OCI-M1 (cell line): ENCODE measurements at regions not wholly inside any gene's neighbourhood (a gene's known extent, or its start where the extent isn't known, plus 50 kb on each side); places are given as distances from the start of the nearest gene placed in this dataset.
A peak's percentile ranks its signal among the peaks of the same experiment; 100 is the strongest.
"Not testable (repeated sequence)": the region's sequence is repeated elsewhere in the genome, so short reads cannot be mapped to it uniquely, and the experiment has no call there.

Experiments
- DNase-seq: peaks from one replicate; lab custom pipeline; 2025; lab: John Stamatoyannopoulos, UW

DNA sequence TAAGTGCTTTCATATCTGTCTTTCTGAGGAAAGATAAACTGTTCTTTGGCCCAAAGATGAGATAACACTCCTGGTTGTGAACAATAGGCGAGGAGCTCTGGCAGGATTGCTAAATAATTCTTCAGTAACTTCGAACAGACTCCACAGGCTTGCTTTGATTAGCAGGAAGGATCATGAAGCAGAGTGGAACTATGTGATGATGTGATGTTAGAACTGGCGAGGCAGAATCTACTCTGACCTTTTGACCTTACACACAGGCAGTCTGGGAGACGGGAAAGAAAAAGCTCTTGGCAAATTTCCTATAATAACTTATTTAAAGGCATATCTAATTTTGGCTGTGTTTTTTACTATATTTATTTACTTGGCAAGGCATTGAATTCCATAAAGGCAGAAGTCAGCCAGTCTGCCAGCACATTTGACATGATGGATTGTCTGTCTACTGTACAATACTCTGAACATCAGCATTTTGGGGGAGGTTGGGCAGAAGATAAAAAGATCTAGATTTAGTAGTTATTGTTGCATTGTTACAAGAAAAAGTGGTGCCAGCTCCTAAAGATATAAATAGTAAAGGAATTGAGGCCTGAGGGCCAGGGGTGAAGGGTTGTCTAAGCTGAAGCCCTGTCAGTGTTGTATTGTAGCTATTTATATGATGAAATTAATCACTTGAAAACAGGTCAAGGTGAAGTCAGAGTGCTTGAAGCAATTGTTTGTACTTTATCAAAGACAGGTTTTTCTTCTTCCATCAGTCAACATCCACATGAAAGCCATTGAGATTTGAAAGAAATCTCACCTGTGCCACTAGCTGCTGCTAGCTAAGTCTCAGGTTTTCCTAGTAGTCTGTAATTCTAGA lies 708.8 kb downstream of the LTN1 start:
- DNase-seq, result no peak

DNA sequence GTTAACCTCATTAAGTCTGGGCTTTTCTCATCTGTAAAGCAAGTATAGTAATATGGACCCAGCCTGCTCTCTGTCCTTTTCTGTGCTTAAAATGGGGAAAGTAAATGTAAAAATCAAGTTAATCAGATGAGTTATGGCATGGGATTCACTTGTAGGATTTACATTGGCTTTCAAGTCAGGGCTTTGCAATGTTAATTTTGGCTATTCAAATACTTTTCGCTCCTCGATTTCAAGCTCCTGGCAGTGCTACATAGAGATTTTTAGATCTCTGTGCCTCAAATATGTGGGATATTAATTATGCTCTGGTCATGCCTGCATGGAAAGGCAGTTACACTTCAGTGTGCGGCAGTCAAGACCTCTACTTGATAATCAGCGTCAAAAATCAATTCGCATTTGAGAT lies 709.8 kb downstream of the LTN1 start:
- DNase-seq, result no peak

DNA sequence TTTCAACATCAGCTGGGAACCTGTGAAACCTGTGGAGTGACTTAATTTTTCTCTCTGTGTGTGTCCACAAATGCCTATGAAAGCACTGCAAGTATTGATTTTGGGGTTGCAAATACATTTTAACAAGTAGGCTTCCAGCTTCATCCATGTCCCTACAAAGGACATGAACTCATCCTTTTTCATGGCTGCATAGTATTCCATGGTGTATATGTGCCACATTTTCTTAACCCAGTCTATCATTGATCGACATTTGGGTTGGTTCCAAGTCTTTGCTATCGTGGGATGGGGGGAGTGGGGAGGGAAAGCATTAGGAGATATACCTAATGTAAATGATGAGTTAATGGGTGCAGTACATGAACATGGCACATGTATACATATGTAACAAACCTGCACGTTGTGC lies 711.3 kb downstream of the LTN1 start:
- not testable (repeated sequence) for DNase-seq

DNA sequence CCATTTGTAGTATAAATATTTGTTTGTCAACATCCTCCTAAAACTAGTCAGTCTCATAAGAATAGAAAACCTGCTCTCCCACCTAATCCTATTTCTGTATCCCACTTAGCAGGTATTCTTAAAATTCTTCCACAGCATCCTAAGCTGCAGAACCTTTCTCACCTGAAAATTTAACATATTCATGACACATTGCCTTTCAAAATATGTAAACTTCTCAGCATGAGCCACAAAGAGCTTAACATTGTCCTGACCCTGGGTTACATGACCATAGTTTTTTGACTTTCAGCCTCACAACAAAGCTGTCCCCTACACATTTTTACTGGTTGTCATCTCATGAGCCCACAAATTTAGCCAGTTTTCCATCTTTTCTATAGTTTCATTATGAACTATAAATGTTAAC lies 712.1 kb downstream of the LTN1 start:
- DNase-seq, result no peak

DNA sequence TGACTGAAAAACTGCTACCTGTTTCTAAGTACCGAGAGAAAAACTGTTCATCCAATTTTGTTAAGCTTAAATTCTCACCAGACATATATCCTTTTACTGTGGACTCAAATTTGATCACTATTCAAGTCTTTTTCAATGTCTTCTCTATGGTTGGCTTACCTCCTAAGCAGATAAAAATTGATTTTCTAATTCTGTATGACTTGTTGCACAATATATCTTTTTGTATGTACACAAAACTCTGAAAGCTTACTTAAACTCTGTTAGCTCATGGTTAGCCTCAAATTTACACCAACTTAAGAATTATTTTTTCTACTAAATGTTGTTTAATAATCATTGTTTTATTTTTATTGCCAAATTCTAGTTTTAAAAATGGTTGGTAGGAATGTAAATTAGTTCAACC lies 715.4 kb downstream of the LTN1 start:
- no peak for DNase-seq

DNA sequence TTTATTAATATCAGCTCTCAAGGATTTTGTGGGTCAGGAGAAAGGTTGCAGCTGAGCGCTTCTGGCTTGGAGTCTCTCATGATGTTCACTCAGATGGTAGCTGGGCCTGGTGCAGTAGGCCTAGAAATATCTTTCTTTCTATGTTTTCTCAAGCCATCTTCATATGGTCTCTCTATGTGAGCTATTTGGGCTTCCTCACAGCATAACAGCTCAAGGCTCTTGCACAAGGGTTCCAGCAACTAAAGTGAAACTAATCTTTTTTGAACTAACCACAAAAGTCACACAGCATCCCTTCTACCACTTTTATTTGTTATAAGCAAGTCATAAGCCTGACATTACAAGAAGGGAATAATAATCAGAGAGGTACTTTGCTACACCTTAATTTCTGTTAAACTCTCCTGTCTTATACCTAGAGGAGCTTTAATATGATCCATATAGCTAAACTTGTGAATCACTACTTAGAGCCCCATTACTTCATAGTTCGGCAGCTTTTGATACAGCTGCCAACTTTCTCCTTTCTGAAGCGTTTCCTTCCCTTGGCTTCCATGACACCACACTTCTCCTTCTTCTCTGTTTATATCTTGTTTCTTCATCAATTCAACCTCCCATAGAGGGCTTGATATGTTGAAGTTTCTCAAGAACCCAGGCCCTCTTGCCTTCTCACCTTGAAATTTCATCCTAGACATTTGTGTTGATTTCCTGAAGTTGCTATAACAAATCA lies 720.2 kb downstream of the LTN1 start:
- DNase-seq, result peak; percentile 36

DNA sequence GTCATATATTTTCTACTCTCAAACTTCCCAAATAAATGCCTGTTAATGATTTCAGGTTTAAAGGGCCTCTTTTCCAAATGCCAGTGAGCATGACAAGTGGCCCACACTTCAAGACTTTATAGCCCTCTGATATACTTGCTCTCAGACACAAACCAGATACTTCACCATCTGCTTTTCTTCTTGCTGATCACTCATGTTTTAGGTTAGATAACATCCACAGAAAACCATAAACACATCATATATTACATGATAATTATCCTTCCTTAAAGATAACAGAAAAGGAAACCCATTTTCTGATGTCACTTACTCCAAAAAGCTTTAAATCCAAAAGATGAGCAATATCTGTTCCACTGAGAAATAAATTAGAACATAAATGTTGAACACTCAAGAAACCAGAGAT lies 723.5 kb downstream of the LTN1 start:
- DNase-seq, result no peak

DNA sequence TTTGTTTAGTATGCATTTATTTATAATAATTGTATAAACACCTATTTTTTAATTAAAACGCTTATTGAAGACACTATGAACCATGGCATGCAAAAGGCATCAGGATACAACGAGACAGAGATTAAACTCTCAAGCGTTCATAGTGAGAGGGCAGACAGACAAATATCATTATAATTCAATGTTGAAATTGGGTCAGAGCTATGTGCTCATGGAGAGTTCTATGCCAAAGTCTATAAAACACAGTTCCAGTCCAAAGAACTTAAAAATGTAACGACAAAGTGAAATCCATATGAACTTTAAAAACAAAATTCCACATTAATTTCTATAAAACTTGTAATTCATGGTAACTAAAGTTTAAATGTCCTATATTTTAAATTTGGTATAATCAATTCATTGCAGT lies 724.0 kb downstream of the LTN1 start:
- DNase-seq, result no peak

DNA sequence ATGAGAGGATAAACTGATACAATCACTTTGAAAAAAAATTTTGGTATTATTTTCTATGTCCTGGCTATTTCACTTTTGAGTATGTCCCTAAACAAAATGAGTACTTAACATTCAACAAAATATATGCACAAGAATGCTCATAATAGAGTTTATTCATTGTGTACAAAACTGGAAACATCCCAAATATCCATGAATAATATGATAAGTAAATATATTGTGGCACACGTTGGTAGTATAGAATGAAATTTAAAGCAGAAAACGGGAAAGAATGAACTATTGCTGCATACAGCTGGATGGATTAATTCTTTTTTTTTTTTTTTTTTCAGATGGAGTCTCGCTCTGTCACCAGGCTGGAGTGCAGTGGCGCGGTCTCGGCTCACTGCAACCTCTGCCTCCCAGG lies 725.2 kb downstream of the LTN1 start:
- DNase-seq, result no peak

DNA sequence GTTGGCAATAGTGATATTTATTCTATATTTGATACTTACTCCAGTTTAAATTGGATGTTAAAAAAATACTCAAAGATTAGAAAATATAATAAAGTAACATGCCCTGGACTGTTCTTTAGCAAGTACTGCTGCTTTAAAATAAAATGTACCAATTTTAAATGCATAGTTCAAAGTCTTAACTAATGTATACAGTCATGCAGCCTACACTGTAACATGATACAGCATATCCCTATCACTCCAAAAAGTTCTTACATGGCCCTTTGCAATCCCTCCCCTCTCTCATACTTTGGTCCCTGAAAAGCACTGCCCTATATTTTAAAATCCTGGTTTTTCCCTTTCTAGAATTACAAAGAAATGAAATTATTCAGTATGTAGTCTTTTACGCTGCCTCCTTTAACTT lies 726.6 kb downstream of the LTN1 start:
- DNase-seq, result no peak

DNA sequence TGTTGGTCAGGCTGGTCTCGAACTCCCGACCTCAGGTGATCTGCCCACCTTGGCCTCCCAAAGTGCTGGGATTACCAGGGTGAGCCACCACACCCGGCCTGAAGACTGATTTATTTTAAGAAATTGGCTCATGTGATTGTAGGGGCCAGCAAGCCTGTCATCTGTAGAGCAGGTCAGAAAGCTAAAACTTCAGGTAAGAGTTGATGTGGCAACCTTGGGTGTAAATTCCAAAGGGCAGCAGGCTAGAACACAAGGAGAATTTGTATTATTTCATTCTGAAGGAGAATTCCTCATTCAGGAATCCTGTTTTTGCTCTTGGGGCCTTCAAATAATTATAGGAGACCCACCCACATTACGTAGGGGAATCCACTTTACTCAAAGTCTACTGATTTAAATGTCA lies 728.7 kb downstream of the LTN1 start:
- DNase-seq, result no peak

DNA sequence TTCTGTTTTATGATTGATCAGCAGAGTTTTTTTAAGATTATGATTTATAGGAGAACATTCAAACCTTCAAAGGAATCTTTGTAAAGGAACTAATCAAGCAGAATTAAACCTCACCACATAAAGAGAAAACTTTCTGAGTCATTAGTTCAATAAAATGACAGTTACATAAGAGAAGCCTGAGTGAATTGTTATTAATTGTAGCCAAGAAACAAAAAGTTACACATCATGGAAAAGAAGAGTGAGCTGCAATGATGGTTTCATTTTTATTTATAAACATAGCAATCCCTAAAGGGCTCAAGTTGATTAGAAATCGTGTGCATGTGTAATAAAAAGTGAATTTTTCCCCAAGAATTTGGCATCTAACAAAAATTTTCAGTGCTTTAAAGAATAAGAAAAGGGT lies 731.4 kb downstream of the LTN1 start:
- DNase-seq, result no peak

DNA sequence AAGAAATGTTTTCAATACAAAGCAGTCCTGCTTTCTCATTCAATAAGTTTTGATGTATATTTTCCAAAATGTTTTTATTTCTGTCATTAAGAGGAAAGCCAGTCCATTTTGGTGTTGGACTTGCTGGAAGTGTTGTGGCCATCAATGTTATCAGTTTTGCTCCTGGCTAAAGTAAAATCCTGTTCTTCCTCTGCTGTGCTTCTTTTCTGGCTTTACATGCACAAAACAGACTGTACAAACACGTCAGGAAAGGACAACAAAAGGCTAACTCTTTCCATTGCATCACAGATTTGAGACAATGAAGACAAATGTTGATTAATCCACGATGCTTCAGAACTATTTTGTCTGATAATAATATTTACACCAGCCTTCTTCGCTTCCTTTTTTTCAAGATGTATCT lies 735.4 kb downstream of the LTN1 start:
- no peak for DNase-seq

DNA sequence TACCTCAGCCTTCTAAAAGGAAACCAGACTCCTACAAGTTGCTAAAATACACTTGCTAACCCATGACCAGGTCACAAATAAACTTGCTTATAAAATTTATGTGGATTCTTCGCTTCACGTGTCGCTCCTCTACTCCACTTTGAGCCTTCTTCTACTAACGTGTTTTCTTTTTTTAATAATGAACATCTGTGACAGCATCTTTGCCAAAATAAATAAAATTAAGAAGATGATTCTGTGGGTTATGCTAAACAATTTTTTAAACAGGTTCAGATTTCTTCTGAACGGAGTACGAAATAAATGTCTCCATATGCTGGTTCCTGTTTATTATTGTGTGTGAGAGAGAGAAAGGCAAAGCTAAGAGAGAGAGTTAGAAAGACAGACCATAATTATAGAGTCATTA lies 735.8 kb downstream of the LTN1 start:
- no peak for DNase-seq

DNA sequence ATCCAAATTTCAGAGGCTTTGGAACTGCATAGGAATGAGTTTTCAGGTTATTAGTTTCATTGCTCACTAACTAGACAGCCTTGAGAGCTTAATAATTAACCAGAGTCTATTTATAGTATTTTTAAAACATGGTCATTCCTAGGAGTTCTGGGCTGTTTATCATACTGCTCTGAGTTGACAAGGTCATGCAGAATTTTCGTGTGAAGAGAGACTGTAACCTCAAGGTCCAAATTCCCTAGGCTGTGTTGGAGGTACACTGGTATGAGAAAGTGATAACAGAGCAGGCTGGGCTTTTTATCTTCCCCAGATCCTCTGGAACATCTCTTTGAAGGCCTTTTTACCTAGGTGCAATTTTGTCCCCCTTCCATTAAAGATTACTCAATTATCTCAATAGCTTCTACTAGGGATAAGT lies 736.3 kb downstream of the LTN1 start:
- DNase-seq, result no peak

DNA sequence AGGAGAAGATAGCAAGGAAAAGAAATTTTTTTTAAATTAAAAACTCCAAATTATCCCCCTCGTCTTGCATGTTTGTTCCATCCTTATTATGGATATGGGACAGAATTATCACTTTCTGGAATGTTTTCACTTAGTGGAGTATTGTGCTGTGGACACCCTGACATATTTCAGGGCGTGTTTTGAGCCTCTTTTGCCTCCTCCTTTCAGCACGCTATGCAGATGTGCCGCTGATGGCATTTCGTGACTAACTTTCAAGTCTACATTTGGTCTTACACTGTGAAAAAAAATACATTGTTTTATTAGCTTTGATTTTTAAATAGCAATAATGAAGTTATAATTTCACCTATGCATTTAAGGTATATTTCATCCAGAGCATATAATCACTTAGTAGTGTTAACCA lies 738.7 kb downstream of the LTN1 start:
- no peak for DNase-seq

DNA sequence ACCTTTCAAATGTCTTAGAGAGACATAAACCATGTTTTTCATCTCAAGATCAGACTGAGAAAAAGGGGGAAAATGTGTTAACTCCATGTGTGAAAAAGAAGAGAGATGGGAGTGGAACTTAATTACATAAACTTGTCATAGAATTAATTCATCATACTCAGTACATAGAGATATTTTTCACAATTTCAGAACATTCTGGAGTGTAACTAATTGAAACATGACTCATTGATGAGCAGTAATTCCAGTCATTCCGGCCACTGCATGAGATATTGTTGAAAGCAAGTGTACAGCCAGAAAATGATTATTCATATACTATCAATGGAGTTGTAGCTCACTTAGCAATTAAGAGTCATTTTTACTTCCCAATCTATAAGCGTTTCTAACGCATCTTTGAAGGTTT lies 739.3 kb downstream of the LTN1 start:
- DNase-seq, result no peak

DNA sequence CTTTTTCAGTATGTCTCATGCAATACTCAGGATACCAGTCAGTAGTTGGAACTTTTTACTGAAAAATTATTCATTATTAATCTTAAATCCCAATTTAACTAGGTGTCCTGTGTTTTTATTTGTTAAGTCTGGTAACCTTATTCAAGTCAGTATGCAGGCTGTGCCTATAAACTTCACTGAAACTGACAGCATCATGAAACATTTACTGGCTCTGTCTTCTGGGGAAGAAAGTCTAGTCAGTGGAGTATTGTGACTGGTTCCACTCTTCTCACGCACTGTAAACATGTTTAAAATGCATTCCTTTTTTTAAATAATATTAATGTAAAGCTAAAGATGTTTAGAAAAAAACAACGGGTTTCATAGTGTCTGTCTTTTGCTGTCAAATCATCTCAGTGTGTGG lies 739.7 kb downstream of the LTN1 start:
- DNase-seq, result no peak

DNA sequence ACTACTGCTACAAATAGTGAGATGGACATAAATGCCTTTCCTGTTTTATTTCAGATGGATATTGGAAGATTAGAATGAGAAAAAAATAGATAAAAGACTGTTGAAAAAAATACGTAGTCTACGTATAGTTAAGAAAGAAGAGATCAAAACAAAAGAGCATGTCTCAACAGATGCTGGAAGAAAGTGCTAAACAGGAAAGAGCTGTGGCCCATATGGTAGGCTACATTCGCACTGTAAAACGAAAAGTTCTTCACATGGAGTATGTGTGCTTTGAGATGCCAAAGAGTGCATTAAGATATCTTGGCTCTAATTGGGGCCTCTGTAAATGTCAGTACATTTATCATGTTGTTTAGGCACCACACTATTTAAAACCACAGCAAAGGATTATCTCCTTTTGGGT lies 741.7 kb downstream of the LTN1 start:
- no peak for DNase-seq

DNA sequence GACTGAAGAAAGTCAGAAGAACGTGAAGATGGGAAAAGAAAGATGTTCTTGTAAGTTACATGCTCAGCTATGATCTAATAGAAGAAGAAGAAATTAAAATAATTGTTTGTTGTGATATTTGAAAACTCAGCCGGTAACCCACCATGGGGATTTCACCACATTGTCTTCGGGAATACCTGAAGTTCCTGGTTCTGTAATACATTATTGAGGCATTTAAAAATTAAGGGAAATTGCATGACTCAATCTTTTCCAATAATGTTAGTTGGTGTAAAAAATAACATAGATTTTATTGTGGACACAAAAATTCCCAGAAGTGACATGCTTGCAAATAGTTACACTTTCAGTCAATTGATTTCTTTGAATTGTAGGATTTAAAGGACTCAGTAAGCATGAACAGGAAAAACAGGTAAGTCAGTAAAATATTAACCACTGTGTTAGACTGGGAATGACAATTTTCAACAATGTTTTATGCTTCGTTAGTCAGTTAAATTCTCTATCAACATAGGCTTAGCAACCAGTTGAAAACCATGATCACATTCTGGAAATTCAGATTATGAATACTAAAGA lies 745.1 kb downstream of the LTN1 start:
- DNase-seq, result no peak

DNA sequence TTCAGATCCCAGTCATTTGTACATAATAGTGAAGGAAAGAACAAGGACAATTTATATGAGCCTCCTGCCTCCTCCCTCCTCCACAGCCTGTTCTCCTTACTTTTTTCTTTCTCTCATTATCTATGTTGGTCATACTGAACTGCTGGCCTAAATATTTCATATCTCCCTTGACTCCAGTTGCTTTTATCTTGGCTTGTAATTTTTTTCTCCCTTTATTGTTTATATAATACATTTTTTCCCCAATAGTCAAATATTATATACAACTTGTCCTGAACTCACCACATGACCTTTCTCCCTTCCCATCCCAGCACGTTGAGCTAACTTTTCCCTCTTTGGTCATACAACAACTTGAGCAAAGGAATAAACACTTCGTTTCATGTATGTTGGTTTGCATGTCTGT lies 752.1 kb downstream of the LTN1 start:
- peak; percentile 6 for DNase-seq

DNA sequence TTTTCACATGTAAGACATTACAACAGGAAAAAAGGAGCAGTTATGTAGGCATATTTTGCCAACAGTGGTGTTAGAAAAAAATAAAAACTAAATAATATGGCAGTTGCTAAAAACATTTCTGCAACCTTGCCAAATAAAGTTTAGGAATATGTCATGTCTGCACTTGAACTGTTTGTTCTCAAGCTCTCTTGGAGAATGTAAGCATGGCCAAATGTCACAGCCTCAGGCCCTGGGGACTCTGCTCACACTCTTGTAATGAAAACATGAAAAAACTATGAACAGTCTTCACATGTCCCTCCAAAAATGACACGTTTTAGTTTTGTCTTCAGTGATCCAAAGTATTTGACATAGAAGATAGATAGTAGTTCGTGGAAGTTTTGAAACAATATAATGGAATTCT lies 753.3 kb downstream of the LTN1 start:
- DNase-seq, result no peak

DNA sequence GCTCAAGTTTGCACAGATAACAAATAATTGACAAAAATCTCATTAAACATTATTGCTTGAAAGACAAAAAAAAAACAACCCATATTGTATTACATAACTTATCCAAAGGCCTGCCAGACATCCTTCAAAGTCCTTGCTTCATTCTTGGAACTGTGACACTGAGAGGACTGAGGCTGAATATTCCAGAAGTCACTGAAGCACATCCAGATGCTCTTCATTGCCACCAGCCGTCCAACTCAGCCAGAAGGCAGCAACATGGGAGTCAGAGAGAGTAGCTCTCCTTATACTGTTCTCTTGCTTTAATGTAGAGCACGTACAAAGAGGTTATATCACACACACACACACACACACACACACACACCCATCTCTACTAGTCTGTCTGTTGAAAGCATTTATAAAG lies 755.0 kb downstream of the LTN1 start:
- DNase-seq, result no peak
